ENCODE measurements at regions not wholly inside any gene's neighbourhood (a gene's known extent, or its start where the extent isn't known, plus 50 kb on each side); places are given as distances from the start of the nearest gene placed in this dataset.

GRCh38 chr4:17030543-17030942 lies 132.1 kb upstream of the LDB2 start:
- H3K9ac ChIP-seq (ENCODE audit: low read length): no peak overlapping the region
- peak overlapping the region; percentile 30; the same call in 1 of the 2 replicates for H3K27ac ChIP-seq (ENCODE audit: low read length)
- H4K20me1 ChIP-seq (ENCODE audit: low read length): no peaks in the 10 kb centered on the region
- no peaks in the 10 kb centered on the region for H3K9me2 ChIP-seq (replicated peaks; ENCODE audit: low read length)
- BruUV-seq (replicated peaks): no TSS peak
- H3K9me3 ChIP-seq (ENCODE audit: low read length): no peaks in the 10 kb centered on the region
- H3F3A ChIP-seq (ENCODE audit: low read length, unreplicated experiment): no peaks in the 10 kb centered on the region
- intact Hi-C loops (cut with micrococcal nuclease): no loop called here
- no peaks in the 10 kb centered on the region for H3K79me2 ChIP-seq (ENCODE audit: low read length)
- no peak for ATAC-seq
- H3K36me3 ChIP-seq (ENCODE audit: low read depth, low read length): no peaks in the 10 kb centered on the region
- peaks cover 9% of the 10 kb centered on the region; the same call in 1 of the 2 replicates for H3K4me1 ChIP-seq (ENCODE audit: insufficient read depth, low read length)
- ChIA-PET CTCF (no interaction called here), POLR2A (ENCODE audit: unreplicated experiment) (no interaction called here)
- H3K4me2 ChIP-seq (ENCODE audit: low read length): no peak overlapping the region
- no peak overlapping the region for H3K4me3 ChIP-seq (ENCODE audit: low read length)
- H2AFZ ChIP-seq (ENCODE audit: low read length): no peak overlapping the region
- TF ChIP-seq EZH2 (IDR thresholded peaks at IDR 0.05; ENCODE audit: low read length, unreplicated experiment) (no peak), EZH2phosphoT487 (IDR thresholded peaks at IDR 0.05; ENCODE audit: borderline replicate concordance, low read length) (no peak), CTCF (conservative IDR thresholded peaks at IDR 0.05; ENCODE audit: low read depth, low read length) (no peak)
- DNase-seq: peak; percentile 68
- peaks cover 13% of the 10 kb centered on the region; the same call in 1 of the 2 replicates for H3K27me3 ChIP-seq (ENCODE audit: low read length)

GRCh38 chr4:17029964-17030363 lies 131.5 kb upstream of the LDB2 start:
- no peak overlapping the region for H3K9ac ChIP-seq (ENCODE audit: low read length)
- no TSS peak for BruUV-seq (replicated peaks)
- no peaks in the 10 kb centered on the region for H3K36me3 ChIP-seq (ENCODE audit: low read depth, low read length)
- peak overlapping the region; percentile 30; the same call in 1 of the 2 replicates for H3K27ac ChIP-seq (ENCODE audit: low read length)
- POLR2A ChIA-PET (ENCODE audit: unreplicated experiment): no interaction called here
- H3F3A ChIP-seq (ENCODE audit: low read length, unreplicated experiment): no peaks in the 10 kb centered on the region
- H3K4me1 ChIP-seq (ENCODE audit: insufficient read depth, low read length): peaks cover 9% of the 10 kb centered on the region; the same call in 1 of the 2 replicates
- DNase-seq (no peak), ATAC-seq (no peak)
- no peak overlapping the region for H3K4me2 ChIP-seq (ENCODE audit: low read length)
- no peaks in the 10 kb centered on the region for H3K9me3 ChIP-seq (ENCODE audit: low read length)
- no peaks in the 10 kb centered on the region for H3K9me2 ChIP-seq (replicated peaks; ENCODE audit: low read length)
- no peaks in the 10 kb centered on the region for H3K79me2 ChIP-seq (ENCODE audit: low read length)
- H4K20me1 ChIP-seq (ENCODE audit: low read length): no peaks in the 10 kb centered on the region
- H3K4me3 ChIP-seq (ENCODE audit: low read length): no peak overlapping the region
- no peak for TF ChIP-seq EZH2phosphoT487 (IDR thresholded peaks at IDR 0.05; ENCODE audit: borderline replicate concordance, low read length)
- TF ChIP-seq CTCF (conservative IDR thresholded peaks at IDR 0.05; ENCODE audit: low read depth, low read length): no peak
- no peak for TF ChIP-seq EZH2 (IDR thresholded peaks at IDR 0.05; ENCODE audit: low read length, unreplicated experiment)
- no peak overlapping the region for H2AFZ ChIP-seq (ENCODE audit: low read length)
- intact Hi-C loops (cut with micrococcal nuclease): no loop called here
- CTCF ChIA-PET: no interaction called here
- peaks cover 13% of the 10 kb centered on the region; the same call in 1 of the 2 replicates for H3K27me3 ChIP-seq (ENCODE audit: low read length)

GRCh38 chr4:17029432-17029831 lies 131.0 kb upstream of the LDB2 start:
- H3K36me3 ChIP-seq (ENCODE audit: low read depth, low read length): no peaks in the 10 kb centered on the region
- H3K9ac ChIP-seq (ENCODE audit: low read length): no peak overlapping the region
- no TSS peak for BruUV-seq (replicated peaks)
- TF ChIP-seq EZH2 (IDR thresholded peaks at IDR 0.05; ENCODE audit: low read length, unreplicated experiment) (no peak), EZH2phosphoT487 (IDR thresholded peaks at IDR 0.05; ENCODE audit: borderline replicate concordance, low read length) (no peak), CTCF (conservative IDR thresholded peaks at IDR 0.05; ENCODE audit: low read depth, low read length) (no peak)
- peaks cover 9% of the 10 kb centered on the region; the same call in 1 of the 2 replicates for H3K4me1 ChIP-seq (ENCODE audit: insufficient read depth, low read length)
- no peaks in the 10 kb centered on the region for H3K9me3 ChIP-seq (ENCODE audit: low read length)
- H3F3A ChIP-seq (ENCODE audit: low read length, unreplicated experiment): no peaks in the 10 kb centered on the region
- no peak overlapping the region for H2AFZ ChIP-seq (ENCODE audit: low read length)
- peaks cover 13% of the 10 kb centered on the region; the same call in 1 of the 2 replicates for H3K27me3 ChIP-seq (ENCODE audit: low read length)
- no peak overlapping the region for H3K4me3 ChIP-seq (ENCODE audit: low read length)
- no peaks in the 10 kb centered on the region for H3K9me2 ChIP-seq (replicated peaks; ENCODE audit: low read length)
- no peak for DNase-seq
- H3K79me2 ChIP-seq (ENCODE audit: low read length): no peaks in the 10 kb centered on the region
- CTCF ChIA-PET: no interaction called here
- no peak for ATAC-seq
- no peak overlapping the region for H3K27ac ChIP-seq (ENCODE audit: low read length)
- no peaks in the 10 kb centered on the region for H4K20me1 ChIP-seq (ENCODE audit: low read length)
- POLR2A ChIA-PET (ENCODE audit: unreplicated experiment): no interaction called here
- intact Hi-C loops (cut with micrococcal nuclease): no loop called here
- H3K4me2 ChIP-seq (ENCODE audit: low read length): no peak overlapping the region
